AG09319 (cell line): ENCODE measurements at regions not wholly inside any gene's neighbourhood (a gene's known extent, or its start where the extent isn't known, plus 50 kb on each side); places are given as distances from the start of the nearest gene placed in this dataset.

Experiments
- DNase-seq: peaks from one replicate; pipeline ENCODE4 v3.0.0-alpha.2; 2010; ENCODE audit warnings: low read depth; ENCODE audit errors: extremely low read depth
- TF ChIP-seq, protein P1 (sequence below): IDR thresholded peaks from 2 replicates; pipeline ENCODE4 v1.5.1; 2011; ENCODE audit warnings: low read depth, mild to moderate bottlenecking, inconsistent platforms, low read length, moderate library complexity

- no peak for DNase-seq
- TF ChIP-seq, protein P1, sequence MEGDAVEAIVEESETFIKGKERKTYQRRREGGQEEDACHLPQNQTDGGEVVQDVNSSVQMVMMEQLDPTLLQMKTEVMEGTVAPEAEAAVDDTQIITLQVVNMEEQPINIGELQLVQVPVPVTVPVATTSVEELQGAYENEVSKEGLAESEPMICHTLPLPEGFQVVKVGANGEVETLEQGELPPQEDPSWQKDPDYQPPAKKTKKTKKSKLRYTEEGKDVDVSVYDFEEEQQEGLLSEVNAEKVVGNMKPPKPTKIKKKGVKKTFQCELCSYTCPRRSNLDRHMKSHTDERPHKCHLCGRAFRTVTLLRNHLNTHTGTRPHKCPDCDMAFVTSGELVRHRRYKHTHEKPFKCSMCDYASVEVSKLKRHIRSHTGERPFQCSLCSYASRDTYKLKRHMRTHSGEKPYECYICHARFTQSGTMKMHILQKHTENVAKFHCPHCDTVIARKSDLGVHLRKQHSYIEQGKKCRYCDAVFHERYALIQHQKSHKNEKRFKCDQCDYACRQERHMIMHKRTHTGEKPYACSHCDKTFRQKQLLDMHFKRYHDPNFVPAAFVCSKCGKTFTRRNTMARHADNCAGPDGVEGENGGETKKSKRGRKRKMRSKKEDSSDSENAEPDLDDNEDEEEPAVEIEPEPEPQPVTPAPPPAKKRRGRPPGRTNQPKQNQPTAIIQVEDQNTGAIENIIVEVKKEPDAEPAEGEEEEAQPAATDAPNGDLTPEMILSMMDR, result no peak
These were observed 1183.0 kb upstream of the CDH18 start for GRCh38 chr5:21171038-21171437.

DNA sequence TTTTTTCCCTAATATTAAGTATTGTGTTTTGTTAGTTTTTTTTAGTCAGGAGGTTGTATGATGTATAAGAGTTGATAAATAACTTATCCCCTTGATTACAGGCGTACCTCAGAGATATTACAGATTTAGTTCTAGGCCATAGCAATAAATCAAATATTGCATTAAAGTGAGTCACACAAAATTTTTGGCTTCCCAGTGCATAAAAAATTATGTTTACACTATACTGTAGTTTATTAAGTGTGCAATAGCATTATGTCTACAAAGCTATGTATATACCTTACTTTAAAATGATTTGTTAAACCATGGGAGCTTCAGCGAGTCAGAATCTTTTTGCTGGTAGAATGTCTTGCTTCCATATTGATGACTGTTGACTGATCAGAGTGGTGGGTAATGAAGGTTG, 1180.6 kb upstream of the CDH18 start:
- no peak for DNase-seq
- TF ChIP-seq, protein P1, result no peak

GRCh38 chr5:21165344-21165743, 1177.3 kb upstream of the CDH18 start:
- TF ChIP-seq, protein P1, result no peak

GRCh38 chr5:21164425-21164824, 1176.4 kb upstream of the CDH18 start:
- DNase-seq, result no peak
- TF ChIP-seq, protein P1, result no peak

More at GRCh38 chr5:21165344-21165743, 1177.3 kb upstream of the CDH18 start:
- DNase-seq, result no peak

DNA sequence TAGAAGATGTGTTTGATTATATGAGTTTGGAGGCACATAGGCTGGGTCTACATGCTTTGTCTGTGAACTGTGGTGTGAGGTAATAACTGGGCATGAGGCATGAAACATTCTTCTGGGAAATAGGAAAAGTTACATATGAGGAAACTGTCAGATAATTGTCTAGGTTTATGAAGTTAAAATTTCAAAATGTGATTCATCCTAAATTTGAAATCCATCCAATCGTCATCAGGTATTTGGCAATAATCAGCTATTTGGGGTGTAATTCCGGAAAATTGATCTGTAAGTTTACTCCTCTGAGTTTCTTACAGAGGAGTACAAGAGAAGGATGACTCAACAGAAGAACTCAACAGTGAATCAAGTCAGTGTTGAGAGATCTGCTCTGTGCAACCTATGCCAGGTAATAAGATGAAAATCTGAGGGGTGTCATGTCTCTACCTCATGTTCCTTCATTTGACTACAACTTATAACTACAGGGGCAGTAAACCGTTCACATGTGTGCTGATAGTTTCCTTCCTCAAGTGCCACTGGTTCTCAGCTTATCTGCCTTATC, 1171.6 kb upstream of the CDH18 start:
- no peak for DNase-seq
- TF ChIP-seq, protein P1, result no peak

- TF ChIP-seq, protein P1, result no peak
- DNase-seq, result no peak
These were observed 1166.5 kb upstream of the CDH18 start for GRCh38 chr5:21154526-21154925.

GRCh38 chr5:21152611-21153010, 1164.6 kb upstream of the CDH18 start:
- DNase-seq, result no peak
- TF ChIP-seq, protein P1, result no peak
